ENCODE measurements at regions not wholly inside any gene's neighbourhood (a gene's known extent, or its start where the extent isn't known, plus 50 kb on each side); places are given as distances from the start of the nearest gene placed in this dataset.

DNA sequence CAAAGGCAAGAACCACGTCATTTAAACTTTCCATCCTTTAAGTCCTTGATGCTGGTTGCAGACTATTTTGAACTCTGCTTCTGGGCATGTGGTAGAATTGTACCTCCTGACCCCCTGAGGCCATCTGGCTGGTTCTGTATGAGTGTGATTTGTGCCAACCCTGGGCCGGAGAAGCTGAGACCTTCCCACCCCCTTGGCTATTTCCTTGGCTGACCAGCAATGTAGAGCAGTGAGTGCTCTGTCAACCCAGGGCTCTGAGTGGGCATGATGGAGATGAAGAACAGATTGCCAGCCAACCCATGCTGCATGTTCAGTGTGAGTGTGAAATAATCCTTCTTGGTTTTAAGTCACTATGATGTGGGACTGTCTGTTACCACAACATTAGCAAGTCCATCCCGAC is 82.1 kb upstream of the RASGRP1 start:
- DNase-seq (ENCODE audit: low read depth in 1 of 2, low spot score in 1 of 2) = no peak

DNA sequence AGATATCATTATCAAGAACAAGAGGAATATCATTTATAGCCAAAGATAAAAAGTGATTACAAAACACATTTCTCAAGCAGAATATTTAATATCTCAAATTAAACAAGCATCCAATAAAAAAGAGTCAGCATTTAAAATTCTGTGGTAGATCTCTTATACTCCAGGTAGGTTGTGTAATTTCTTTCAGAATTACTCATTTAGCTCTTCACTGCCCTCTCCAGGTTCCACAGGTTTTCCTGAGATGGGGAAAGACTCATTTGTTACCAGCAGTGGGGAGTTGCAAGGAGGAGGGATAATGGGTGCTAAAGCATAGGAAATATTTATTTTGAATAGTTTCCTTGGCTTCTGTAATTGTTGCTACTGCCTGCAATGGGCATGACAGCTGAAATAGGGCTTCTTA is 83.1 kb upstream of the RASGRP1 start:
- no peak for DNase-seq (ENCODE audit: low read depth in 1 of 2, low spot score in 1 of 2)

DNA sequence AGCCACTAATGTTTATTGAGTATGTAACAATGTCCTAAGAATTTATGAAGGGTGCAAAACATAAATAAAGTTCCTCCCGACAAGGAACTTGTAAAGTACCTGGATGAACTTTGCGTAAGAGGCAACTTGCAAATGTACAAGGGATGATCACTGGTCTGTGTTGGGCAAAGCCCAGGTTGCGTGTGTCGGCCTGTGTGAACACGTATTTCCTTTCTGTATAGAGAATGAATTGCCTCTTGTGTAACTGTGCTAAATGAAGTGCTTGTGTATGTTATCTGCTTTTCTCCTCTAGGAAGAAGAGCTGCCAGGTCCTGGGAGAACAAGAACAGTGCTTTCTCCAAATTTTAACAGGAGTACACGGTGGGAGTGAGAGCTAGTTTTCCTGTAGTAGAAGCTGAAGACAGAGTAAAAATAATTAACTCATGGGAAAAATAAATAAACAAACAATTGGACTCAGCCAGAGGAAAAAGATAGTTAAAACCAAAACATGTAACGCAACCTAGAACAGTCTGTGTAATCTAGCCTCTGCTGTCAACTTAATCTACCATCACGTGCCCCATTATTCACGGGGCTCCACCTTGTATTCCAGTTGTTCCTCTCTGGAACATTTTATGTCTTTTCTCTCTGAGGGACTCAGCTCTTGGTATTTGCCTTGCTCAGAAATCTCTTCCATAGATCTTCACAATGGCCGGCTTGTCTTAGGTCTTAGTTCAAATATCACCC is 83.7 kb upstream of the RASGRP1 start:
- DNase-seq (ENCODE audit: low read depth in 1 of 2, low spot score in 1 of 2) = no peak

DNA sequence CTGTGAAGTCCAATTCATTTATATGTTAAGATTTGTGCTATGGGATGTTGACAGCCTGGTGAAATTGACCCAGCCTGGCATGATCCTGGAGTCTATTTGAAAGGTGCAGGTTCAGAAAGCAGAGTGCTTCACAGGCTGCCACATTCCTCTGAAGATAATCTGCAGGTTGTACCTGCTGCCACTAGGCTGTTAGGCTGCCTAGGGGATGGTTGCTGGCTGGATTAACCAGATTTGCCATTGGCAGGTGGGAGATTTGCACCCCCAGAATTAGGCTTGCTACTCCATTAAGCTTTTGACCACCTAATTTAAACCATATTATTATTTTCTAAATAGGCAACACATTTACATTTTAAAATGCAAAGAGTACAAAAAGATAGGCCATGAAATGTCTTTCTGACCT is 85.8 kb upstream of the RASGRP1 start:
- no peak for DNase-seq (ENCODE audit: low read depth in 1 of 2, low spot score in 1 of 2)

DNA sequence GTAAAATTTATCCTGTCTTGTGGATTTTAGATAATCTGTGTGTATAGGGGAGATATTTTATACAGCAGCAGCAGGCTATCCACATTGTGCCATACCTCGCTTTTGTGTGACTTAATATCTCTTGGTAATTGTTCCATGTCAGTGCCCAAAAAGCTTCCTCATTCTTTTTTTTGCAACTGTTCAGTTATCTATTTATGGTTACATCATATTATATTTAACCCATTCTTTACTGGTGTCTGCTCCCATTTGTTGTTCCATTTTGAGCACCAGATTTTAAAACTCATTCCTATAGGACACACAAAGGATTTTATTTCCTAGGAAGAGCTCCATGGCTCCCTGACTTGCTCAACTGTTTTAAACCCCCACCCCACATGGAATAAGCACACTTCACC is 86.3 kb upstream of the RASGRP1 start:
- DNase-seq (ENCODE audit: low read depth in 1 of 2, low spot score in 1 of 2) = no peak

DNA sequence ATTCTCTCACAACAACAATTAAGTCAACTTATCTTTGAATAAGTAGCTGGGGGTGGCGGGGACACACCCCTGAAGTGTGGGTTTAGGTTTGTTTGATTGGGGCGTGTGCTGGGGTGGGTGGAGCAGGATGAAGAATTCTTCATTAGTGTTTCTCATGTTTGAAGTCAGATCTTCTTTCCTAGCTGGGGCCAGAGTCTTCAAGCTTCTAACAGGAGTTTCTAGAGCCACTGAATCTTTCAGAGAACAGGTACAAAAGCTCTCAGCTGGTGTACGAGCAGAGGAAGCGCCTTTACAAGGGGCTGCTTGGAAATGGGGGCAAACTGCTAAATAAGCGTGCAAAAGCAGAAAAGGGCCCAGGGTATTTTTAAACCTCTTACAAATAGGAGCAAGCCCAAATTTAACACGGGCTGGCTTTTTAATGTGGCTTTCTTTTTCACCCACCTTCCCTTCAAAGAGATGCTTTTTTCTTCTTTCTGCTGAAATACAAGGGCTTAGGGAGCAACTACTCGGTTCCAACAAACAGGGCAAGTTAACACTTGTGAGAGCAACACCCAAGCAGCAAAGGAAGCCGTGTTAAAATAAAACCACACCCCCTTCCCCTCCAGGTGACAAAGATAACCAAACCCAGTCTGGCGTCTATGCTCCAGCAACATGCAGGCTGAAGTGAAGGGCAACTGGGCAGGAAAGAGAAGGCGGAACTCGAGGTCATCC is 86.9 kb upstream of the RASGRP1 start:
- DNase-seq (ENCODE audit: low read depth in 1 of 2, low spot score in 1 of 2) = no peak

DNA sequence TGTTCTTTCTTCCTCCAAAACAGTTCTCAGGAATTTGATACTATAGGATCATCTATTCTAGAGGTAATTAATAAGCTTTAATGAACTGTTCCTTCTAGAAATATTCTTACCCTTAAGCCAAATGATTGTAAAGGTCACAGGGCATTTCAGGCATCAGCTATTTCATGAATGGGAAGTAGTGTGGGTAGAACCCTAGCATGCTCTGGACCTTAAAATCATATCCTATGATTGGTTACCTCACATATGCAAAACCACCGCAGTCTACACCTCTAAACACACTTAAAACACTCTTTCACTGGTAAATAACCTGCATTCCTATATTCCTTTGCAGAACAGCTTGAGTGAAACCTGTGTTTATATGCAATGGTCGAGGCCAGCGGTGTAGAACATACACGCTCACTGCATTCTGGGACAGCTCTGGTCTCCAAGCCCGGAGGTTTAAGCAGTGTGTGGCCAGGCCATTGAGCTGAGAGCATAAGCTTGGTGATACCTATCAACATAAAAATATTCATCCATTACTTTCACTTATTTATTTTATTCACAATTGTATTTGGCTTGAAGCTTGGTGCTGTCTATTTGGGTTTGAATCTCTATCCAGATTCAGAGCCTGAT is 87.7 kb upstream of the RASGRP1 start:
- DNase-seq (ENCODE audit: low read depth in 1 of 2, low spot score in 1 of 2) = no peak

DNA sequence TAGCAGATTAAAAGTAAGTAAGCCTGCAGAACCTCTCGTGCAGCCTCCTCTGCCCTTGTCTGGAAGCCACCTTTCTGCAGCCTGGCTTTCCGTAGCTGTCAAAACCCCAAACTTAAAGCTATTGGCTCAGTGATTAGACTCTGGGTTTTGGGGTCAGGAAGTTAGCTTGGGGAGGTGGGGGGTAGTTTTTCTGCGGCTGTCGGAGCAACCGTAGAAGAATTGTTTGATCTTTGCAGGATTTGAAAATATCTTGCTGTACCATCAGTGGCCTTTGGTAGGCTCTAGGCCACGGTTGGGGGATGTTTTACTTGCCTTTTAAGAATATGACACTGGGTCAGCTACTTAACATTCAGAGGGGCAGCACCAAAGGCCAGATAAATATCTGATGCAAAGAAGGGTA is 88.4 kb upstream of the RASGRP1 start:
- peak in 1 of 2 donors; percentile 45 for DNase-seq (ENCODE audit: low read depth in 1 of 2, low spot score in 1 of 2)

DNA sequence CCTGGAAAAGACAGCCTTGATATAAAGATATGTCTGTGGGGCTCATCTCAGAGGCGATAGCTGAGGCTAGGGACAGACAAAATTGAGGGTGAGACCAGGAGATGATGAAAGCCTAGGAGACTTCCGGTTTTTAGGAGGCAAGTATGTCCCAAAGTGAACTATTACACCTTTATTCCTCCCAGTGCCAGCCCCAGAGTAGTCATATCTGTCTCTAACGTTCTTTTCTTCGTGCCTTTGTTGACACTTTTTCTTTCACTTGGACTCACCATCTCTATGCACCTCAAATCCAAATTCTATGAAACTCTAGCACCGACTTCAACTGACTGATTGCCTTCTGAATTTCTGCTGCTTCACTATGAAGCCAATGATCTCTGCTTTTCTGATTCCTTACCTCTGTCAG is 93.8 kb upstream of the RASGRP1 start:
- DNase-seq (ENCODE audit: low read depth in 1 of 2, low spot score in 1 of 2) = no peak

DNA sequence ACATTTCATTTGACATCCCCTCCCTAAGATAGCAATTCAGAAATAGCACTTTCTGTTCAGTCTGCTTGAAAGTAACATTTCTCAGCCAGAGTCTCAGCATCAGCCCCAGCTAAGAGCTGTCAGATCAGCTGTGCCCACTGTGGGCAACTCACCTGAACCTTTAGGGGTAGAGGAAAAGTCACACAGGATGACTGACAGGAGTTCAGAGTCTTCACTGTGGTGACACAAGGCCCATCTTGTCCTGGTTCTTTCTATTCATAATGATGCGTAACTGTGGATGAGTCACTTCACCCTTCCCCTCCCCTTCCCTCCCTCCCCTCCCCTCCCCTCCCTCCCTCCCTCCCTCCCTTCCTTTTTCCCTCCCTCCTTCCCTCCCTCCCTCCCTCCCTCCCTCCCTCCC is 96.1 kb upstream of the RASGRP1 start:
- DNase-seq (ENCODE audit: low read depth in 1 of 2, low spot score in 1 of 2) = peak in 1 of 2 donors; percentile 34

DNA sequence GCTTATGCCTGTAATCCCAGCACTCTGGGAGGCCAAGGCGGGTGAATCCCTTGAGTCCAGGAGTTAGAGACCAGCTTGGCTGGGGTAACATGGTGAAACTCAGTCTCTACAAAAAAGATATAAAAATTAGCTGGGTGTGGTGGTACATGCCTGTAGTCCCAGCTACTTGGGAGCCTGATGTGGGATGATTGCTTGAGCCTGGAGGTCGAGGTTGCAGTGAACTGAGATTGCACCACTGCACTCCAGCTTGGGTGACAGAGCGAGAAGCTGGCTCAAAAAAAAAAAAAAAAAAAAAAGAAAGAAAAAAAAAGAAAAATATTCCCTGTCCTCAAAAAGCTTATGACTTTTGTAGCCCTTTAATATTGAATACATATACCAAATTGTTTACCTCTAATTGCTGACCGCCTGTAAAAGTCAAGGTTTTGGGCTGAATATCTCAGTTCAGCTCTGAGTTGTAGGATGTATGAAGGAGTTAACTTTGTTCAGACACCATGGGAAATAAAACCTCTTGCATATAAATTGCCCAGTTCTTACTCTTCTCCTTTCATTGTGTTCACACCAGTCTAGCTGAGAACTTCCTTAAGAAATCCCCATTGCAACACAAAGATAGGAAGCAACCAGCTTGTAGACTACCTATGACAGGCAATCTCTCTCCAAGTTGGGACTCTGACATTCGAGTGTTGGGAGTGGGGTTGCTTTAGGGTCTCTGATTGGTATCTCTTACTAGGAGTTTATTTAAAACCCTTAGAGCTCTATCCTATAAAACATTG is 97.6 kb upstream of the RASGRP1 start:
- no peak for DNase-seq (ENCODE audit: low read depth in 1 of 2, low spot score in 1 of 2)

DNA sequence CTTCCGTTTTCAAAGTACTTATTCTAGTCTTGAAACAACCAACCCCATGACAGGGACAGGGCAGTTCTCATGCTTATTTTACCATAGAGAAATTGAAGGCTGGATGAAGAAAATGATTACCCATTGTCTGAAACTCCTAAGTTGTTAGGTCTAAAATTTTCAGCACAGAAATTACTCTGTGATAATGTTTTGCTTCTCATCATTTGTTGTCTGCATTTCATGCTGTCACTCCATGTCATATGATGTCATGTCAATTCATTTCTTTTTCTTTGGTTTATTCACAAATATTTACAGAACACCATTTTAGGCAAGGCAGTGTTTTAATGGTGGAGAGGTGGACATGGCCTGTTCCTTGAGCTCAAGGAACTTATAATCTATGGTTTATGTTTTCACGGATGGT is 98.2 kb upstream of the RASGRP1 start:
- no peak for DNase-seq (ENCODE audit: low read depth in 1 of 2, low spot score in 1 of 2)

DNA sequence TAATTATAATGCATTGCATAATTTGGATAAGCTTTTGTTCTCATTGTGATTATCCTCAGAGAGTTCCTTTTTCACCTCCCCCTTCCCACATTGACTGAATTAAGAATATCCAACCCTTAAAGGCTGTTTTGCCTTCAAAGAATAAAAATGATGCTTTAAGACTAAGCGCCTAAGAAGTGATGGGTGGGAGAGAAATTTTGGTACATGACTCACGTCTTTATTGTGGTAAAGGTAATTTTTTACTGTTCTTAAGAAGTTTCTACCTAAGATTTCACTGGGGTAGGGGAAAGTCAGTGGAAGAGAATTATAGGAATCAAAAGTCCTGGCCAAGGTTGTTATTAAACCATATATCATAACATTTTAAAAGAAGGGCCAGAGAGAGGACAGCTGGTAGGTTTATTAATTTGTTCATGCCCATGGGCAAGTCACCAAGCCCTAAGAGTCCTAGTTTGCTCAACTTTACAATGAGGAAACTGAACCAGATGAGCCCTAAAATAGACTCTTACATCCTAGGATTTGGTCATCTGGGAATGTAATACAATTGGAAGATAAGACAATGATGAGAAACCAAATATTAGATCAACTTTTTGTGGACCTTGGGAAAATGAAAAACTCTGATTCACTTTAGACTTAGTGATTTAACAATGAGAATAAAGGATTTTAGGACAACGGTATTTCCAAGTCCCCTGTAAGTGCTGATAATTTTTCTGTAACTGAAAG is 101.1 kb upstream of the RASGRP1 start:
- DNase-seq (ENCODE audit: low read depth in 1 of 2, low spot score in 1 of 2) = no peak

DNA sequence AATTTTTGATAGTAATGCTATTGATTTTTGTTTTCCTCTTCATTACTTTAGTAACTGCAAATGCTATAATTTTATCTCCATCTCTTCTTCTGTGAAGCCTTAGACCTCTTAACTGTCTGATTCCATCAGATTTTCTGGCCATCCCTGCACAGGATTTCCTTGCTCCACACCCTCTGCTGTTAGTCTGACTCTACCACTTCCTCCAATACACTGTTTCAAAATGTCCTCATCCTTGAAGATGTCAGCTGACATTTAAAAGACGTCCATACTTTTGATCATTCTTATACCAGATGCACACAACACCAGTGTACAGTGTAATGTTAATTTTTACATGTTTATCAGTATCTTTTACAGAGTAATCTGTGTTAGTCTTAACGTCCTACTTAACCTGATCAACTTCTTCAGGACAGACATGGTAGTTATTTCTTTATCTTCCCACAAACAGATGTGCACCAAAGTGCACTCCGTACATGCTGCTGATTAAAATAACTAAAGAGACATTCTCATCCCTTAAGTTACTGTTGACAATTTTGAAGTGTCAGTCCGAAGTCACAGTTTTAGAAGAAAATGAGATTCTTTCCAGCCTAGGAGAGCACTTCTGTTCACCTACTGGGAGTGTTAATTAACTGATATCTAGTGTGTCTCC is 102.4 kb upstream of the RASGRP1 start:
- no peak for DNase-seq (ENCODE audit: low read depth in 1 of 2, low spot score in 1 of 2)

DNA sequence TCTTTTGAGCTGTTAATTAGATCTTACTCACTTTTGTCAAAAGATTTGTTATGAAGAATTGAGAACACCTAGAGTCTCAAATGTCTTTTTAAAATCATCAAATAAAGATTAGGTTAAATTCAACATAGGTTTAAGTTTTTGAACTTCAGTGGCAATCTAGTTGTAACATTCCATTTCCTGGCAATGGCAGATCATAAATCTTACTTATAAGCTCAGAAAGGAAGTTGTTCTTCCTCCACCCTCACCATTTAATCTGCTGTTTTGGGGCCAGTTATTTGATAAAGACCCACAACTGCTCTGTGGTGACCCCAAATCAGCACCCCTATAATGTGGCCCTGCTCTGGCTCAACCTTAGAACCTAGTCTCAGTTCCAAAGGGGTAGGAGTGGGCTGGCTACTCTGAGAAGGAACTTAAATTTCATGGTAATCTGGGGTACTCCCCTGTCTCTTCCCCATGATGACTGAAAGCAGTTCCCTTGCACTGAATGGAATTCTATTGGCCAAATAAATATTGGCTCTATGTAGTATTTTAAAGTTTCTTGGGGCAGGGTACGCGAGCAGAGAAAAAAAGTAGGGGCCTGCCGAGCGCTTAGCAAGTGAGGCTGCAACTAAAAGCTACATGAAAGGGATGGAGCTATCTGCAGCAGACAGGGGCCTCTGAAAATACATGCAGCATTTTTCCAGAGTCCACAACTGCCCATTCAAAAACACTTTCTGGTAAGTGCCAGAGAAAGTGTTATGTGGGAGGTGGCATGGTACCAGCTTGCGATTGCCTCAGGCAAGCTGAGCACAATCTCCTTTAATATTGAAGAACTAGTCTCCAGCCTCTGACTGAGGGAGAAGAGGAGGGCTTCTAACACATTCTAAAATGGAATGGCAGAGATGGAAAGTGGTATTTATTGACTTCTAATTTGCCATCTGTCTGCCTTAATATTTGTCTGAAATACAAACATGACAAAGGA is 103.6 kb upstream of the RASGRP1 start:
- no peak for DNase-seq (ENCODE audit: low read depth in 1 of 2, low spot score in 1 of 2)

DNA sequence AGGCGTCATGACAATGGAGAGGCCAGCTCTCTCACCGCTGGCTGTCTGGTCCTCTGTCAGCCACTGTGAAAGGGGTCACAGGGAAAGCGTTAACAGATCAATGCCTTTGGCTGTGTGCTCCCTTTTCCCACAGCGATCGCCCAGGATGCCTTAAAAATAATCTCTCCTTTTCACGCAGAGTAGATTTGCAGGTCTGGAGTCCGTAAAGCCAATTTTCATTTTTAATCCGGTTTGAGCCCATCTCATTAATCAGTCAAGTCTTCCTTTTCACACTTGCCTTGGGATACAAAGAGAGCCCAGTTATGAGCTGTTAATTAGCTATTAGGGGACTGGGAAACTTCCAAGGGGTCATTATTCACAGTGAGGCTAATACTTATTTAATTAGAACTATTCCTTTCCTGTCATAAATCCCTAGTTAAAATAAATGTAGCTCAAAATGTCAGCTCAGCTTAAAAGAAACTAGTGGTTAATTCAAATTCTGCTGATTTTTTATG is 104.3 kb upstream of the RASGRP1 start:
- no peak for DNase-seq (ENCODE audit: low read depth in 1 of 2, low spot score in 1 of 2)

DNA sequence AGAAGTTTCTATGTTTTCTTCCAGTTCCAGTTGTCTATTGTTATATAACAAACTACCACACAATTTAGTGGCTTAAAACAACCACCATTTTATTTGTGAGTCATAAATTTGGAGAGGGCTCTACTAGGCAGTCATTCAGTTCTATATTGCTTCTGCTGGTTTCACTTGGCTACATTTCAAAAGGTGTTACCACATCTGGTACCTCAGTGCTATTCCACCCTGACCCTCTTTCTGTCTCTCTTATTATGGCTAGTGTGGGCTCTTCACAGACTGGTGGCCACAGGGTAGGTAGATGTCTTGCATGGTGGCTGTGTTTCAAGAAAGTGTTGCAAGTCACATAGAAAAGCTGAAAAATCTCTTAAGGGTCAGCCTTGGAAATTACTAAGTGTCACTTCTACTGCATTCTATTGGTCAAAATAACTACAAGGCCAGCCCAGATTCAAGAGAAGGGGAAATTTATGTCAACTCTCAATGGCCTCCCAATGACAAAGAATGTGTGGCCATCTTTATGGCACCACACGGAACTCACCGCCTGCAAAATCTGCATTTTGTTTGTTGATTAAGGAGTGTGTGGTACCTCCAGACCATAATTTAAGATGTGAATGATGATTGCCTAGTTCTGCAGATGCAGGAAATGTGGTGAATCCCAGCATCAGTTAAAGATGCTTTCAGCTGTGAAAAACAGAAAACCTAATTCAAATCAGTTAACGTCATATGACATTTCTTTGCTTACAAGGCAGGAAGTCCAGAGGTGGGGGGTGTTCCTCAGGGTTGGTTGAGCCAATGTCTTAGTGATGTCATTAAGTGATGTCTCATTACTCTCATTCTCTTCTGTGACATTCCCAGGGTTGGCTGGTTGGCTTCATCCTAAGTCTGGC is 105.8 kb upstream of the RASGRP1 start:
- peak in 1 of 2 donors; percentile 53 for DNase-seq (ENCODE audit: low read depth in 1 of 2, low spot score in 1 of 2)

DNA sequence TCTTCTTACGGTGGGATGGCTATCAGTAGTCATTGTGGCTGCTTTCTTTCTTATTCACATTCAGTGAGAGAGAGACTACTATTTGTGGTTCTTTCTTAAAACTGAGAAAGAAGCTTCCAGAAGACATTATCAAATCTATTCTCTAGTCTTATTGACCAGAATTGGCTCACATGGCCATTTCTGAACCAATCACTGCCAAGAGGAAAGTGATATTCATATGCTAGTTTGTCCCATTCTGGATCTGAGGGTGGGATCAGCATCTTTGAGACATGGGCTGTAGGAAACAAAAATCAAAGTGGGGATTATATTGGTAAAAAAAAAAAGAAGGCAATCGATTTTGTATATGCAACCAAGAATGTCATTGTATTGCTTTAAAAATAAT is 106.4 kb upstream of the RASGRP1 start:
- DNase-seq (ENCODE audit: low read depth in 1 of 2, low spot score in 1 of 2) = no peak

All from activated CD4-positive, alpha-beta T cell treated with anti-CD3 and anti-CD28 coated beads, Interleukin-2, amount 50 U/mL, for 24 hours (primary cell).